ENCODE measurements at regions not wholly inside any gene's neighbourhood (a gene's known extent, or its start where the extent isn't known, plus 50 kb on each side); places are given as distances from the start of the nearest gene placed in this dataset.

DNA sequence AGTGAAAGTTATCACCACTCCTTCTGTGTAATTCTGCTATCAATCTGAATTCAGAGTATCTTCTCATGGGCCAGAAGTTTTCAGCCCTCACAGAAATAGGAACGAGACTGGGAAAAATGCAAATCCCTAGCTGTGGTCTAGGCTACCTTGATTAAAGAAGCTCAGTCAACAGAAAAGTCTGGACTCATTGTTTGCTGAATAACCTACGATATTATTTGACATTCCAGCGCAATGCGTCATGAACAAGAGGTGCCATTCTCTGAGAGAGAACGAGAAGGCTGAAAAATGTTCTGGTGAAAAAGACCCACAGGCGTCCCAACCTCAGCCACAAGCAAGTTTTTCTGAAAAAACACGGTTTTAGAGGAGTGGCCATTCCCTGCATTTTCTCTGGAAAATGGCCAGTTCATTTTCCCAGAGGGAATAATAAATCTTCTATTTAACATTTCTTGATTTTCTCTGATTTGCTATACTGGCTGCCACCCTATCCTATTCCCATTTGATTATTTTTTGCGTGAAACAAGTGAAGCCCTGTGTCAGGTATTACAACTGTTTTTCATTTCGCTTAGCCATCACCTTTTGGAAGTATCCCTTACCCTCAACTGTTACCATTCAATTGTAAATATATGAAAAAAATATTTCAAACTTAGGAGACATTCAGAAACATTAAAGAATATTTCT is 1117.6 kb upstream of the PRKX start:
- TF ChIP-seq POLR2AphosphoS5 (IDR thresholded peaks at IDR 0.05; ENCODE audit: low read depth) = no peak
- no peak for TF ChIP-seq JUNB (IDR thresholded peaks at IDR 0.05; ENCODE audit: unreplicated experiment)
- no peak for TF ChIP-seq STAT1 (IDR thresholded peaks at IDR 0.05; ENCODE audit: unreplicated experiment)
- TF ChIP-seq NANOG (IDR thresholded peaks at IDR 0.05; ENCODE audit: borderline replicate concordance) = no peak
- TF ChIP-seq, protein P1, sequence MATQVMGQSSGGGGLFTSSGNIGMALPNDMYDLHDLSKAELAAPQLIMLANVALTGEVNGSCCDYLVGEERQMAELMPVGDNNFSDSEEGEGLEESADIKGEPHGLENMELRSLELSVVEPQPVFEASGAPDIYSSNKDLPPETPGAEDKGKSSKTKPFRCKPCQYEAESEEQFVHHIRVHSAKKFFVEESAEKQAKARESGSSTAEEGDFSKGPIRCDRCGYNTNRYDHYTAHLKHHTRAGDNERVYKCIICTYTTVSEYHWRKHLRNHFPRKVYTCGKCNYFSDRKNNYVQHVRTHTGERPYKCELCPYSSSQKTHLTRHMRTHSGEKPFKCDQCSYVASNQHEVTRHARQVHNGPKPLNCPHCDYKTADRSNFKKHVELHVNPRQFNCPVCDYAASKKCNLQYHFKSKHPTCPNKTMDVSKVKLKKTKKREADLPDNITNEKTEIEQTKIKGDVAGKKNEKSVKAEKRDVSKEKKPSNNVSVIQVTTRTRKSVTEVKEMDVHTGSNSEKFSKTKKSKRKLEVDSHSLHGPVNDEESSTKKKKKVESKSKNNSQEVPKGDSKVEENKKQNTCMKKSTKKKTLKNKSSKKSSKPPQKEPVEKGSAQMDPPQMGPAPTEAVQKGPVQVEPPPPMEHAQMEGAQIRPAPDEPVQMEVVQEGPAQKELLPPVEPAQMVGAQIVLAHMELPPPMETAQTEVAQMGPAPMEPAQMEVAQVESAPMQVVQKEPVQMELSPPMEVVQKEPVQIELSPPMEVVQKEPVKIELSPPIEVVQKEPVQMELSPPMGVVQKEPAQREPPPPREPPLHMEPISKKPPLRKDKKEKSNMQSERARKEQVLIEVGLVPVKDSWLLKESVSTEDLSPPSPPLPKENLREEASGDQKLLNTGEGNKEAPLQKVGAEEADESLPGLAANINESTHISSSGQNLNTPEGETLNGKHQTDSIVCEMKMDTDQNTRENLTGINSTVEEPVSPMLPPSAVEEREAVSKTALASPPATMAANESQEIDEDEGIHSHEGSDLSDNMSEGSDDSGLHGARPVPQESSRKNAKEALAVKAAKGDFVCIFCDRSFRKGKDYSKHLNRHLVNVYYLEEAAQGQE (IDR thresholded peaks at IDR 0.05; ENCODE audit: unreplicated experiment) = no peak
- no peak for TF ChIP-seq EZH2phosphoT487 (IDR thresholded peaks at IDR 0.05; ENCODE audit: unreplicated experiment)
- TF ChIP-seq ZNF114 (CRISPR knock-in tag; IDR thresholded peaks at IDR 0.05) = no peak
- TF ChIP-seq, protein P2, sequence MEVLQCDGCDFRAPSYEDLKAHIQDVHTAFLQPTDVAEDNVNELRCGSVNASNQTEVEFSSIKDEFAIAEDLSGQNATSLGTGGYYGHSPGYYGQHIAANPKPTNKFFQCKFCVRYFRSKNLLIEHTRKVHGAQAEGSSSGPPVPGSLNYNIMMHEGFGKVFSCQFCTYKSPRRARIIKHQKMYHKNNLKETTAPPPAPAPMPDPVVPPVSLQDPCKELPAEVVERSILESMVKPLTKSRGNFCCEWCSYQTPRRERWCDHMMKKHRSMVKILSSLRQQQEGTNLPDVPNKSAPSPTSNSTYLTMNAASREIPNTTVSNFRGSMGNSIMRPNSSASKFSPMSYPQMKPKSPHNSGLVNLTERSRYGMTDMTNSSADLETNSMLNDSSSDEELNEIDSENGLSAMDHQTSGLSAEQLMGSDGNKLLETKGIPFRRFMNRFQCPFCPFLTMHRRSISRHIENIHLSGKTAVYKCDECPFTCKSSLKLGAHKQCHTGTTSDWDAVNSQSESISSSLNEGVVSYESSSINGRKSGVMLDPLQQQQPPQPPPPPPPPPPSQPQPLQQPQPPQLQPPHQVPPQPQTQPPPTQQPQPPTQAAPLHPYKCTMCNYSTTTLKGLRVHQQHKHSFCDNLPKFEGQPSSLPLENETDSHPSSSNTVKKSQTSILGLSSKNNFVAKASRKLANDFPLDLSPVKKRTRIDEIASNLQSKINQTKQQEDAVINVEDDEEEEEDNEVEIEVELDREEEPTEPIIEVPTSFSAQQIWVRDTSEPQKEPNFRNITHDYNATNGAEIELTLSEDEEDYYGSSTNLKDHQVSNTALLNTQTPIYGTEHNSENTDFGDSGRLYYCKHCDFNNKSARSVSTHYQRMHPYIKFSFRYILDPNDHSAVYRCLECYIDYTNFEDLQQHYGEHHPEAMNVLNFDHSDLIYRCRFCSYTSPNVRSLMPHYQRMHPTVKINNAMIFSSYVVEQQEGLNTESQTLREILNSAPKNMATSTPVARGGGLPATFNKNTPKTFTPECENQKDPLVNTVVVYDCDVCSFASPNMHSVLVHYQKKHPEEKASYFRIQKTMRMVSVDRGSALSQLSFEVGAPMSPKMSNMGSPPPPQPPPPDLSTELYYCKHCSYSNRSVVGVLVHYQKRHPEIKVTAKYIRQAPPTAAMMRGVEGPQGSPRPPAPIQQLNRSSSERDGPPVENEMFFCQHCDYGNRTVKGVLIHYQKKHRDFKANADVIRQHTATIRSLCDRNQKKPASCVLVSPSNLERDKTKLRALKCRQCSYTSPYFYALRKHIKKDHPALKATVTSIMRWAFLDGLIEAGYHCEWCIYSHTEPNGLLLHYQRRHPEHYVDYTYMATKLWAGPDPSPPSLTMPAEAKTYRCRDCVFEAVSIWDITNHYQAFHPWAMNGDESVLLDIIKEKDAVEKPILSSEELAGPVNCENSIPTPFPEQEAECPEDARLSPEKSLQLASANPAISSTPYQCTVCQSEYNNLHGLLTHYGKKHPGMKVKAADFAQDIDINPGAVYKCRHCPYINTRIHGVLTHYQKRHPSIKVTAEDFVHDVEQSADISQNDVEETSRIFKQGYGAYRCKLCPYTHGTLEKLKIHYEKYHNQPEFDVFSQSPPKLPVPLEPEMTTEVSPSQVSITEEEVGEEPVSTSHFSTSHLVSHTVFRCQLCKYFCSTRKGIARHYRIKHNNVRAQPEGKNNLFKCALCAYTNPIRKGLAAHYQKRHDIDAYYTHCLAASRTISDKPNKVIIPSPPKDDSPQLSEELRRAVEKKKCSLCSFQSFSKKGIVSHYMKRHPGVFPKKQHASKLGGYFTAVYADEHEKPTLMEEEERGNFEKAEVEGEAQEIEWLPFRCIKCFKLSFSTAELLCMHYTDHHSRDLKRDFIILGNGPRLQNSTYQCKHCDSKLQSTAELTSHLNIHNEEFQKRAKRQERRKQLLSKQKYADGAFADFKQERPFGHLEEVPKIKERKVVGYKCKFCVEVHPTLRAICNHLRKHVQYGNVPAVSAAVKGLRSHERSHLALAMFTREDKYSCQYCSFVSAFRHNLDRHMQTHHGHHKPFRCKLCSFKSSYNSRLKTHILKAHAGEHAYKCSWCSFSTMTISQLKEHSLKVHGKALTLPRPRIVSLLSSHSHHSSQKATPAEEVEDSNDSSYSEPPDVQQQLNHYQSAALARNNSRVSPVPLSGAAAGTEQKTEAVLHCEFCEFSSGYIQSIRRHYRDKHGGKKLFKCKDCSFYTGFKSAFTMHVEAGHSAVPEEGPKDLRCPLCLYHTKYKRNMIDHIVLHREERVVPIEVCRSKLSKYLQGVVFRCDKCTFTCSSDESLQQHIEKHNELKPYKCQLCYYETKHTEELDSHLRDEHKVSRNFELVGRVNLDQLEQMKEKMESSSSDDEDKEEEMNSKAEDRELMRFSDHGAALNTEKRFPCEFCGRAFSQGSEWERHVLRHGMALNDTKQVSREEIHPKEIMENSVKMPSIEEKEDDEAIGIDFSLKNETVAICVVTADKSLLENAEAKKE (CRISPR knock-in tag; IDR thresholded peaks at IDR 0.05) = no peak
- TF ChIP-seq, protein P3, sequence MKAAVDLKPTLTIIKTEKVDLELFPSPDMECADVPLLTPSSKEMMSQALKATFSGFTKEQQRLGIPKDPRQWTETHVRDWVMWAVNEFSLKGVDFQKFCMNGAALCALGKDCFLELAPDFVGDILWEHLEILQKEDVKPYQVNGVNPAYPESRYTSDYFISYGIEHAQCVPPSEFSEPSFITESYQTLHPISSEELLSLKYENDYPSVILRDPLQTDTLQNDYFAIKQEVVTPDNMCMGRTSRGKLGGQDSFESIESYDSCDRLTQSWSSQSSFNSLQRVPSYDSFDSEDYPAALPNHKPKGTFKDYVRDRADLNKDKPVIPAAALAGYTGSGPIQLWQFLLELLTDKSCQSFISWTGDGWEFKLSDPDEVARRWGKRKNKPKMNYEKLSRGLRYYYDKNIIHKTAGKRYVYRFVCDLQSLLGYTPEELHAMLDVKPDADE (IDR thresholded peaks at IDR 0.05) = no peak
- no peak for TF ChIP-seq CREB1 (CRISPR knock-in tag; IDR thresholded peaks at IDR 0.05; ENCODE audit: low read depth)
- TF ChIP-seq, protein P4, sequence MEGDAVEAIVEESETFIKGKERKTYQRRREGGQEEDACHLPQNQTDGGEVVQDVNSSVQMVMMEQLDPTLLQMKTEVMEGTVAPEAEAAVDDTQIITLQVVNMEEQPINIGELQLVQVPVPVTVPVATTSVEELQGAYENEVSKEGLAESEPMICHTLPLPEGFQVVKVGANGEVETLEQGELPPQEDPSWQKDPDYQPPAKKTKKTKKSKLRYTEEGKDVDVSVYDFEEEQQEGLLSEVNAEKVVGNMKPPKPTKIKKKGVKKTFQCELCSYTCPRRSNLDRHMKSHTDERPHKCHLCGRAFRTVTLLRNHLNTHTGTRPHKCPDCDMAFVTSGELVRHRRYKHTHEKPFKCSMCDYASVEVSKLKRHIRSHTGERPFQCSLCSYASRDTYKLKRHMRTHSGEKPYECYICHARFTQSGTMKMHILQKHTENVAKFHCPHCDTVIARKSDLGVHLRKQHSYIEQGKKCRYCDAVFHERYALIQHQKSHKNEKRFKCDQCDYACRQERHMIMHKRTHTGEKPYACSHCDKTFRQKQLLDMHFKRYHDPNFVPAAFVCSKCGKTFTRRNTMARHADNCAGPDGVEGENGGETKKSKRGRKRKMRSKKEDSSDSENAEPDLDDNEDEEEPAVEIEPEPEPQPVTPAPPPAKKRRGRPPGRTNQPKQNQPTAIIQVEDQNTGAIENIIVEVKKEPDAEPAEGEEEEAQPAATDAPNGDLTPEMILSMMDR (conservative IDR thresholded peaks at IDR 0.05; ENCODE audit: low read depth in 2 of 2) = no peak
- TF ChIP-seq ZNF331 (CRISPR knock-in tag; IDR thresholded peaks at IDR 0.05; ENCODE audit: low read depth) = no peak
- no peak for TF ChIP-seq EZH2 (IDR thresholded peaks at IDR 0.05; ENCODE audit: low read depth, unreplicated experiment)
- no peak for ATAC-seq

More for the DNA sequence above, 1117.6 kb upstream of the PRKX start:
- no peaks in the 10 kb centered on the region for H3K79me2 ChIP-seq (replicated peaks; ENCODE audit: insufficient read depth)
- Mint-ChIP-seq H3K27me3 (ENCODE audit: insufficient read depth, low read depth, poor library complexity) (no peaks in the 10 kb centered on the region), H3K36me3 (ENCODE audit: low read depth) (no peaks in the 10 kb centered on the region), H3K27ac (no peak overlapping the region), H3K4me3 (no peak overlapping the region), H3K9me3 (no peaks in the 10 kb centered on the region; the same call in 2 of the 3 replicates), H3K4me1 (peaks cover 4% of the 10 kb centered on the region; the same call in 2 of the 3 replicates)
- no peaks in the 10 kb centered on the region for H4K20me1 ChIP-seq (replicated peaks; ENCODE audit: insufficient read depth)
- no peak for DNase-seq (ENCODE audit: low spot score)
- H3K9me2 ChIP-seq (ENCODE audit: insufficient read depth) = no peaks in the 10 kb centered on the region
- H3K27ac ChIP-seq (ENCODE audit: low read depth) = no peak overlapping the region
- H2AFZ ChIP-seq = no peak overlapping the region
- H3K36me3 ChIP-seq (ENCODE audit: insufficient read depth) = no peaks in the 10 kb centered on the region
- H3K27me3 ChIP-seq (ENCODE audit: insufficient read depth) = no peaks in the 10 kb centered on the region
- no peak overlapping the region for H3K4me2 ChIP-seq
- H3F3A ChIP-seq (replicated peaks; ENCODE audit: low read depth) = no peaks in the 10 kb centered on the region
- H3K4me3 ChIP-seq = no peak overlapping the region
- no peaks in the 10 kb centered on the region; the same call in 1 of the 2 replicates for H3K4me1 ChIP-seq (ENCODE audit: insufficient read depth)
